HG03457 (cell line): ENCODE measurements at regions not wholly inside any gene's neighbourhood (a gene's known extent, or its start where the extent isn't known, plus 50 kb on each side); places are given as distances from the start of the nearest gene placed in this dataset.

Source experiments
- ATAC-seq: cut with Tn5 transposase; IDR thresholded peaks from one replicate; pipeline ENCODE4 v1.9.1; 2021; ENCODE audit warnings: moderate number of reproducible peaks; ENCODE audit not compliant: unreplicated experiment

GRCh38 chr6:43970068-43970912, 157.0 kb downstream of the MRPL14 start:
- no peak for ATAC-seq

GRCh38 chr6:43969158-43969981, 157.9 kb downstream of the MRPL14 start:
- no peak for ATAC-seq

GRCh38 chr6:43968110-43968965, 158.9 kb downstream of the MRPL14 start:
- no peak for ATAC-seq

DNA sequence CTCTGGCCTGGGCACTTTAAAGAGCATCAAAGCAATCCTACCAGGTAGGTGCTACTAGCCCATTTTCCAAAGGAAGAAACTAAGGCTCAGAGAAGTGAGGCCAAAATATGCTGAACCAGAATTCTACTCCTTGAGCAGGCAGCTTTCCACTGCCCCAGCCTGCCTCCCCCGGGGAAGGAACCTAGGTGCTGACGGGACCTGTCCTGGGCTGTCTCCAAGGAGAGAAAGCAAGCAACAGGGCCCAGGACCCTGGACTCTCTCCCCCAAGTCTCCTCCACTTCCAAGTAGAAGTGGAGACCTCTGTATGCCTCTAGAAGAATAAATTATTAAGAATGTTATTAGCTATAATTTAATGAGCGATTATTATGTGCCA, 159.5 kb downstream of the MRPL14 start:
- no peak for ATAC-seq

DNA sequence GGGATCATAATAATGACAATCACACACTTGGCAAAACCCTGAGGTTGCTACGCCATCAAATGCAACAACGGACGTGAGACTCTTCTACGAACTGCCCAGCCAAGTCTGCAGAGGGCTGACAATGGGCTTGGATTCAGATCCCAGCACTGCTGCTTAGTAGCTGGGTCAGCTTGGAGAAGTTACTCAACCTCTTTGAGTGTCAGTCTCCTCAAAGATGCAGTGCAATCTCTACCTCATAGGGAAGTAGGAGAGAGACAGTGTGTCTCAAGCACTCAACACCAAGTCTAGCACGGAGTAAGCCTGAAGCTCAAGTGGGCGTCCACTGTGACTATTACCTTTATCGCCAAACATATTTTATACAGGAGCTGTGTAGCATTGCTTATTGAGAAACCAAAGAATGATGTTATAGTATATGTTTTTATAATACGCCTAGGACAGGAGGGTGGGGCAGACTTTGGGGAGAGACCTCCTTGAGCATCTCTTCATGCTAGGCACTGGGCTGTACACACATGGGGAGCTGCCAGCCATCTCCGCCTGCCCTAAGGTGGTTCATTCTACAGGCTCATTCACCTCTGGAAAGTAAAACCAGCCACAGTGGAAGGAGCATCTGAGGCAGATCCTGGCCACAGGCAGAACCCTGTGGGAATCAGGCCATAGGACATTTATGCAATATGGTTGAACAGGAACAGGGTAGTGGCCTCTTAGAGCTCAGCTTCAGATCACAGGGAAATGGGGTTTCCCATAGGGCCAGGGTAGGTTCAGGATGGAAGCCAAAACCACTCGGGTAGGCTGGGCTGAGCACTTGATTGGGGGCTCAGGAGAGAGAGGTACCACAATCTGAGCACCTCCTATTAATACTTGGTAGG, 160.2 kb downstream of the MRPL14 start:
- ATAC-seq, result no peak

- no peak for ATAC-seq
These were observed 160.9 kb downstream of the MRPL14 start for GRCh38 chr6:43966374-43966658.

GRCh38 chr6:43965628-43966373, 161.5 kb downstream of the MRPL14 start:
- no peak for ATAC-seq

GRCh38 chr6:43964659-43965570, 162.3 kb downstream of the MRPL14 start:
- ATAC-seq, result no peak

- no peak for ATAC-seq
These were observed 163.2 kb downstream of the MRPL14 start for GRCh38 chr6:43963877-43964658.

GRCh38 chr6:43963203-43963602, 164.0 kb downstream of the MRPL14 start:
- ATAC-seq, result no peak

DNA sequence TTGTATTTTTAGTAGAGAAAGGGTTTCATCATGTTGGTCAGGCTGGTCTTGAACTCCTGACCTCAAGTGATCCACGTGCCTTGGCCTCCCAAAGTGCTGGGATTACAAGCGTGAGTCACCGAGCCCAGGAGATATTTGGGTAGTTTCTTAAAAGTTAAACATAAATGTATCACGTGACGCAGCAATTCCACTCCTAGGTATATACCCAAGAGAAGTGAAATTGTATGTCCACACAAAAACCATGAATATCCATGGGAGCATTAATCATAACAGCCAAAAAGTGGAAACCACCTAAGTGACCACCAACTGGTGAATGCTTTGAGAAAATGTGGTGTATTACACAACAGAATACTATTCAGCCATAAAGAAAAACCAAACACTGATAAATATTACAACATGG, 164.8 kb downstream of the MRPL14 start:
- ATAC-seq, result no peak

DNA sequence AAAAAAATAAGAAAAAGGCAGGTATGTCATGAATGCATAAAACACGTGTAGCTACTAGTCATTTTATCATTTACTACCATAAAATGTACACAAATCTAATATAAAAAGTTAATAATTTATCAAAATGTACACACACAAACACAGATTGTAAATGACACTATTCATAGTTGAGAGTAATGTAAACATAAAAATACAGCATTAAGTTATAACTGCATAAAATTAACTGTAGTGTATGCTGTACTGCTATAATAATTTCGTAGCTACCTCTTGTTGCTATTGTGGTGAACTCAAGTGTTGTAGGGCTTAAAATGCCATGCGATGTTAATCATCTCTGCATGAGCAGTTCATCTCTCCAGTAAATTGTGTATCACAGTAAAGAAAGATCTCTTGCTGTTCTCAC, 170.0 kb downstream of the MRPL14 start:
- no peak for ATAC-seq

GRCh38 chr6:43956478-43956877, 170.8 kb downstream of the MRPL14 start:
- no peak for ATAC-seq

DNA sequence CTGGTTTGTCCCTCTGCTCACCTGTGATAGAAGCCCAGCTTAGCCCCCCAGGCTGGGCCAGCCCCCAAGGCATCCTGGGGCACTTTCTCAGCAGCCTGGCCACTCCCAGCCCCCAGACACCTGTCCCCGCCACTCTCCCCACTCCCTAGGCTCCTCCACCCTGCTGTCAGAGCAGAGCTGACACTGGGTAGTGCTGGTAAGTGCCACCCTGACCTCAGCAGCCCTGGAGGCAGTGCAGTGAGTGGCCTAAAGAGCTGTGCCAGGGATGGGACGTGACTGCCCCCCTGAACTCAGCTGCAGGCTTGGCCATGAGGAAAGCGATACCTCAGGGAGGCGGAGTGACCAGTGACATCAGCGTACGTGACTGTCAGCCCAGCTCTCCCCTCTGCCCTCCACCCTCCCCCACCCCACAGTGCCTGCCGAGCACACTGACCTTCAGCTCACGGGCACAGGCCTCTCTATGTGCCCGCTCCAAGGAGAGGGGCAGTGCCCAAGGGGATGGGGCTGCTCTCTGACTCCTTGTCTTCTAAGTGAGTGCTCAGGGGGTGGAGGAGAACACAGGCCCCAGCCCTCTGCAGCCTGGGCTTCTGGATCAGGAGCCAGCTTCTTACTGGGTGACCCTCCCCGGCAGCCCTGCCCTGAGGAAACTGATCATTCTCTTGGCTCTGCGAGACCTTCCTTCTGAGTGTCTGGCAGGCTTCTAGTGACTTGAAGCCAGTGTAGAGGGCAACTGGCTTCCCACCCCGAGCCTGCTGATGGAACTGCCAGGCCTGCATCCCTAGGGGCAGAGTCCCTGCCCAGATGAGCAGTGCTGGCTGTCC, 172.7 kb downstream of the MRPL14 start:
- no peak for ATAC-seq

- no peak for ATAC-seq
These were observed 173.4 kb downstream of the MRPL14 start for GRCh38 chr6:43953794-43954310.

DNA sequence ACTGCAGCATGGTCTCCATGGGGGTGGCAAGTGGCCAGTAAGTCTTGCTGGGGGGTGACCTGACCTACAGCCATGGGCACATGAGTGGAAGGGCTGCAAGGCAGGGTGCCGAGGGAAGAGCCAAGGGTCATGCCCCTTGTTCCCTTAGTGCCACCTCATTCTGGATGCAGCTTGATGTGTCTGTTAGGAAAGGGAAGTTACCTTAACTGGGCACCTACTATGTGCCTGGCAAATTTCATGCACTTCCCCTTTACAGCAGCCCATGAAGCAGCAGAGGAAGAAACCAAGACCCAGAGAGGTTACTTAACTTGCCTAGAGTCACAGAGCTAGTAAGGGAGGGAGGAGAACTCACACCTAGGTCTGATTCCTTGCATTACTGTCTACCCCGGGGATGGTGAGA, 174.0 kb downstream of the MRPL14 start:
- ATAC-seq, result no peak

DNA sequence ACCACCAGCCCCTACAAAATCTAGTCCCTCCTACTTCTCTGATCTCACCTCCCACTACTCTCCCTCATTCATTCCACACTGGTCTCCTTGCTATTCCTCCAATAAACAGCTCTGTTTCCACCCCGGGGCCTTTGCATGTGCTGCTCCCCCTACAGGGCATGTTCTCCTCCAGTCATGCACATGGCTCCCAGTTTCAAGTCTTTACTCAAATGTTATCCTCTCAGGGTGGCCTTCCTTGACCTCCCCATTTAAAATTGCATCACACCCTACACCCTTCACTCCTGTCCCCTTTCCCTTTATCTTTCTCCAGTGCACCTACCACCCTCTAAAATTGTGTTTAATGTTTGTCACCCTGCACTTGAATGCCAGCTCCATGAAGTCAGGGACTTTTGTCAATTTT, 174.5 kb downstream of the MRPL14 start:
- no peak for ATAC-seq
